ENCODE measurements at regions not wholly inside any gene's neighbourhood (a gene's known extent, or its start where the extent isn't known, plus 50 kb on each side); places are given as distances from the start of the nearest gene placed in this dataset.

- TF ChIP-seq CTCF (conservative IDR thresholded peaks at IDR 0.05; ENCODE audit: low read depth in 2 of 2) (no peak), EZH2 (IDR thresholded peaks at IDR 0.05; ENCODE audit: low read depth, unreplicated experiment) (no peak), EZH2phosphoT487 (IDR thresholded peaks at IDR 0.05; ENCODE audit: unreplicated experiment) (no peak), ETS1 (IDR thresholded peaks at IDR 0.05) (no peak), POLR2AphosphoS5 (IDR thresholded peaks at IDR 0.05; ENCODE audit: low read depth) (no peak), JUNB (IDR thresholded peaks at IDR 0.05; ENCODE audit: unreplicated experiment) (no peak), REST (IDR thresholded peaks at IDR 0.05; ENCODE audit: unreplicated experiment) (no peak), STAT1 (IDR thresholded peaks at IDR 0.05; ENCODE audit: unreplicated experiment) (no peak), CREB1 (CRISPR knock-in tag; IDR thresholded peaks at IDR 0.05; ENCODE audit: low read depth) (no peak), ZNF331 (CRISPR knock-in tag; IDR thresholded peaks at IDR 0.05; ENCODE audit: low read depth) (no peak)
Measured at GRCh38 chr3:148227534-148227933, 470.2 kb upstream of the AGTR1 start.

Data from GM23338 (cell line).